ENCODE measurements at regions not wholly inside any gene's neighbourhood (a gene's known extent, or its start where the extent isn't known, plus 50 kb on each side); places are given as distances from the start of the nearest gene placed in this dataset.

DNA sequence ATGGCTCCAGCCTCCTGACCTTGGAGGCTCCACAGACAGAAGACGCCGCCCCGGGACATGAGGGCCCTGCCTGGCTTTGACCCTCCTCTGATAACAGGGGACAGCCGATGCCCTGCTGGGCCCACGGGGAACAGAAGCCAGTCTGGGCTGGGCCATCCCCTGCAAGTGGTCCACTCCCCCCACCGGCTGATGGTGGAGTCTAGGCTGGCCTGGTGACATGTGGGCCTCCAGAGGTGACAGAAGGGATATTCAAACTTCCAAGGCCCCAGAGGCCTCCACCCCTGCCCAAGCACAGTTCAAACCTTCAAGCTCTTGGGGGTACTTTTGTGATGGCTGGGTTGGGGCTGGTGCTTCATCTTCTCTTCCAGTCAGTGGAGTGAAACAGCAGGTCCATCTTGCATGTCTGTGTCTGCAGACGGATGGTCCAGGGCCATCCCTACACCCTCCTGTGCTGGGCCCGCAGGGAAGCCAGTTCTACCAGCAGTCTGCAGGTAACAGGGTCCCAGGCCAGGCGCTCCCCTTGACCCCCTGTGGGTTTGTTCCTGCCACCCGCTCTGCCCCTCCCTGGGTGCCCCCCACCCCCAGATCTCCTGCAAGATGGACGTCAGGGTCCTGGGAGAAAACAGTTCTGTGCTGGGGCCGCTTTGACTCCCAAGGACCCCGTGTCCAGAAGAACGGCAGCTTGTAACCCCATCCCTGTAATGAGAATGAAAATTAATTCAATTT lies 929.9 kb downstream of the BRD1 start:
- Histone ChIP-seq H3K4me1 (no peaks in the 10 kb centered on the region), H3K36me3 (replicated peaks) (no peaks in the 10 kb centered on the region), H3K9me3 (no peaks in the 10 kb centered on the region), H3K4me3 (no peak overlapping the region), H3K27me3 (ENCODE audit: low read depth) (no peaks in the 10 kb centered on the region)
- DNase-seq (ENCODE audit: low spot score in 2 of 2) = no peak
- in situ Hi-C loops (cut with MboI; ENCODE audit: low sequenced_read_pairs) = no loop called here

DNA sequence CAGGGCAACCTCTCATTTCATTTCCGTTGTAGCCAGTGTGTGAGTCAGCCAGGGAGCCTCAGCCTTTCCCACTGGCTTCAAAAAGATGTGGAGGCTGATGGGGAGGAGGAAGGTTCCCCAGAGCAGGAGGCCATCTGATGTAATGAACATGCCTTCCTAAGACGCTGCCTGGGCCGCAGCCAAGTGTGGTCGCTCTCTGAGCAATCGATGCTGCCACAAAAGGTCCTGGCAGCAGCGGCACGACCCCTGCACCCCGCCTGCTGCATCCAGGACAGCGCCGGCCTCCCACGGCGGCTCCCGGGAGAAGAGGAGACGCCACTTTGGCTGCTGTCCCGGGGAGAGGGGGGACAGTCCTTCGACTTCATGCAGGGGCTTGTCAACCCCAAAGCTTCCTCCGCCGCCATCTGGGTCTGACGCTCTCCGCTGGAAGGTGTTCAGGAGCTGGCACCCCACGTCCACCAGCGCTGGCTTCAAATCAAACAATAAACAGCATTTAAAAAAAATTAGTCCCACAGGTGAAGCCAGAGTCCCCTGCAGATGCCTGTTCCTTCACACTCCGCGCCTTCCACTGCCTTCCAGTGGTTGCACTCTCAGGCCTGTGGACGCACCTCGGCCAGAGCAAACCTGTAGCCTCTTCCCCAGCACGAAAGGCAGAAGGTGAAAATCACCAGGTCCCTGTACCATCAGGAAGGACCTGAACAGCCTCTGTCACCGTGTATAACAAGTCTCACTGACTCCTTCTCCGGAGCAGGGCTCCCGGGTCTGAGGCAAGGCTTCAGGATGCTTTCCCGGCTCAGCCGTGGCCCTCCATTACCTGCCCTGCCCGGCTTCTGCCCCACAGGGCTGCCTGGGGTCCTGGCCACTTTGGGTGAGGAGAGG lies 930.7 kb downstream of the BRD1 start:
- Histone ChIP-seq H3K27me3 (ENCODE audit: low read depth) (no peaks in the 10 kb centered on the region), H3K4me1 (no peaks in the 10 kb centered on the region), H3K9me3 (no peaks in the 10 kb centered on the region), H3K36me3 (replicated peaks) (no peaks in the 10 kb centered on the region), H3K4me3 (no peak overlapping the region)
- in situ Hi-C loops (cut with MboI; ENCODE audit: low sequenced_read_pairs) = no loop called here
- DNase-seq (ENCODE audit: low spot score in 2 of 2) = no peak

DNA sequence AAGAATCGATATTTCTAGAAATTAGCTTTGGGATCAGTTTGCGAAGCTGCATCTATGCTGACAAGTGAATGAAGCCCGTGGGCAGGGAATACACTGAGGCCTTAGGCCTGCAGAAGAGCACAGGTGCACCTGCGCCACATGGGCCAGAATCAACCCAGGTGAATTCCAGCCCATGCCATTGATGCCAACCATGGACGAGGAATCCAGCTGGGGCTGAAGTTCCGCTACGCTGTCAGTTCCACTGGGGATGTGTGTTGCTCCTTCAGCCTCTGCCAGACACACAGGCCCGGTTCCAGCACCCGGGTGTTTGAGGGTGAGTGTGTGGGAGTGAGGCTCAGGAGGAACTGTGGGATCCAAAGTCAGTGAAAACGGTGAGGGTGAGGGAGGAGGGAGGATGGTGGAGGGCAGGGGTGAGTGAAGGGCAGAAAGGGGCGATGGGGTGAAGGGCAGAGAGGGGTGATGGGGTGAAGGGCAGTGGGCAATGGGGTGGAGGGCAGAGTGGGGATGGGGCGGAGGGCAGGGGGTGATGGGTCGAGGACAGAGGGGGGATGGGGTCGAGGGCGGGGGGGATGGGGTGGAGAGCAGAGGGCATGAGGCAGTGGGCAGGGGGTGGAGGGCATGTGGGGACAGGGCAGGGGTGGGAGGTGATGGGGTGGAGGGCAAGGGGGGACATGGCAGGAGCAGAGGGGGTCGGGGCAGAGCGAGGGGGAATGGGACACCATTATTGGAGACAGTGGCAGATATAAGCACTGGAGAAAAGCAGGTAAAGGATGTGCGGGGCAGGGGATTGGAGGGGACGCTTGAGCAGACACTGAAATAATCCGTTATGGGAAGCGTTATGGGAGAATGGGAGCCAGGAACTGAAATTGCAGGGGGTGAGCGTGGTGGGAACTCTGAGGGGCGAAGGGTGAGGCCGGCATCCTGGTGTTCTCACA lies 931.6 kb downstream of the BRD1 start:
- no peaks in the 10 kb centered on the region for H3K36me3 ChIP-seq (replicated peaks)
- H3K27me3 ChIP-seq (ENCODE audit: low read depth) = no peaks in the 10 kb centered on the region
- H3K9me3 ChIP-seq = no peaks in the 10 kb centered on the region
- in situ Hi-C loops (cut with MboI; ENCODE audit: low sequenced_read_pairs) = no loop called here
- no peak for DNase-seq (ENCODE audit: low spot score in 2 of 2)
- no peak overlapping the region for H3K4me3 ChIP-seq
- H3K4me1 ChIP-seq = no peaks in the 10 kb centered on the region

DNA sequence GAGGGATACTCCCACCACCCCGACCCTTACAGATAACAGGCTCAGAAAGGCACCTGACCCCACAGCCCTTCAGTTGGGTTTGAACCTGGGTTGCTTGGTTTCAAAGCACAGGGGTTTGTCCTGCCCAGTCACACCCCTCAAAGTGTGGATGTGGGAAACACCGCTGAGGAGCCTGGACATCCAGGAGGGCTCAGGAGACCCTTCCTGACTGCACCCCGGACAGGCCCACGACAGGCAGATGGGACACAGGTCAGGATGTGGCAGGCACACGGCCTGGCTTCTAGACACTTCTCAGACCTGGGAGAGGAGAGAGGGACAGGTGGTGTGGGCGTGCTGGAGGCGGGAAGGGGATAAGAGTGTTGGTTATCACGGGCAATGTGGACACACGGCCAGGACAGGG lies 932.3 kb downstream of the BRD1 start:
- in situ Hi-C loops (cut with MboI; ENCODE audit: low sequenced_read_pairs) = no loop called here
- Histone ChIP-seq H3K4me3 (no peak overlapping the region), H3K36me3 (replicated peaks) (no peaks in the 10 kb centered on the region), H3K27me3 (ENCODE audit: low read depth) (no peaks in the 10 kb centered on the region), H3K4me1 (no peaks in the 10 kb centered on the region), H3K9me3 (no peaks in the 10 kb centered on the region)
- DNase-seq (ENCODE audit: low spot score in 2 of 2) = no peak

DNA sequence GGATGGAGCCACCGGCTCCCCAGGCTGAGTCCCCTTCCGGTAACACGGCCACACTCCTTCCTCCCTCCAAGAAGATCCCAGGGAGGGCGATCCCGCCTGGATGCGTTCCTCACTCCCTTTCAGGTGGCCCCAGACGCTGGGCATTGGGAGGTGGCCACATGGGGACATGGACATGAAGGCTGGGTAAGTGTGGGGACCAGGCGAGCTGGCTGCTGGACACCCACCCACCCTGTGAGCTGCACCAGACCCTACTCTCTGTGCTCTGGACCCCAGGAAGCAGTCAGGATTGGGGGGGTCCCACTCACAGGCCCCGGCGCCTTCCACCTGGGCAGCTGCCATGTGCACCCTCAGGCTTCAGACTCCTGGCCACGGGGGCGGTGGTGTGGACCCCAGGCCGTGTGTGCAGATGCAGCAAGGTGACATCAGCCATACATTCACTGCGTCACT lies 932.8 kb downstream of the BRD1 start:
- Histone ChIP-seq H3K36me3 (replicated peaks) (no peaks in the 10 kb centered on the region), H3K9me3 (no peaks in the 10 kb centered on the region), H3K4me3 (no peak overlapping the region), H3K4me1 (no peaks in the 10 kb centered on the region), H3K27me3 (ENCODE audit: low read depth) (no peaks in the 10 kb centered on the region)
- no peak for DNase-seq (ENCODE audit: low spot score in 2 of 2)
- in situ Hi-C loops (cut with MboI; ENCODE audit: low sequenced_read_pairs) = no loop called here

DNA sequence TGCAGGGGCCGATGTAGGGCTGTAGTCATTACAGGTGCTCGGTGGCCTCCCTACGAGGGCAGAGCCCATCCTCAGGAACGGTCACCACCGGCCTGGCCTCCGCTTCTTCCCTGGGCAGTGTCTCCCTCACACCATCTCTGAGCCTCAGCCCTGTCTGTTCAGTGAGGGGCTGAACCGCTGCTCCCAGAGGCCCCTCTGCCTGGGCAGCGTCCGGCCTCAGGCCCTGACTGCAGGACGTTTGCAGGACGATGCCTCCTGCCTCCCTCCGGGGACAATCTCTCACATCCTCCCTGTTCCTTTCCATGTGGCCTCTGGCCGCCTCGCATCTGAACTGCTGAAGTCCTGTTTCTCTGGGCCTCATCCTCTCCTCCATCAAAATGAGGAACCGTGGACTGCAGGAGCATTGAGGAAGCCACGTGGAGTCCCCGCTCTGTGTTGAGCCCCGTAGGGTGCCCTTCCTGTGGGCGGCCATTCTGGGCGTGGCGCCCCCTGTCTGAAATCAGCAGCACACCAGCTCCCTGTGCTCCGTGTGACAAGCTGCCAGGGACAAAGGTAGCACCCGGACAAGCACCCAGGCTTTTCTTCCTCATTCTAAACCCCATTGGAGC lies 933.5 kb downstream of the BRD1 start:
- in situ Hi-C loops (cut with MboI; ENCODE audit: low sequenced_read_pairs) = no loop called here
- DNase-seq (ENCODE audit: low spot score in 2 of 2) = no peak
- no peaks in the 10 kb centered on the region for H3K27me3 ChIP-seq (ENCODE audit: low read depth)
- no peaks in the 10 kb centered on the region for H3K36me3 ChIP-seq (replicated peaks)
- H3K4me1 ChIP-seq = no peaks in the 10 kb centered on the region
- H3K9me3 ChIP-seq = no peaks in the 10 kb centered on the region
- H3K4me3 ChIP-seq = no peak overlapping the region

DNA sequence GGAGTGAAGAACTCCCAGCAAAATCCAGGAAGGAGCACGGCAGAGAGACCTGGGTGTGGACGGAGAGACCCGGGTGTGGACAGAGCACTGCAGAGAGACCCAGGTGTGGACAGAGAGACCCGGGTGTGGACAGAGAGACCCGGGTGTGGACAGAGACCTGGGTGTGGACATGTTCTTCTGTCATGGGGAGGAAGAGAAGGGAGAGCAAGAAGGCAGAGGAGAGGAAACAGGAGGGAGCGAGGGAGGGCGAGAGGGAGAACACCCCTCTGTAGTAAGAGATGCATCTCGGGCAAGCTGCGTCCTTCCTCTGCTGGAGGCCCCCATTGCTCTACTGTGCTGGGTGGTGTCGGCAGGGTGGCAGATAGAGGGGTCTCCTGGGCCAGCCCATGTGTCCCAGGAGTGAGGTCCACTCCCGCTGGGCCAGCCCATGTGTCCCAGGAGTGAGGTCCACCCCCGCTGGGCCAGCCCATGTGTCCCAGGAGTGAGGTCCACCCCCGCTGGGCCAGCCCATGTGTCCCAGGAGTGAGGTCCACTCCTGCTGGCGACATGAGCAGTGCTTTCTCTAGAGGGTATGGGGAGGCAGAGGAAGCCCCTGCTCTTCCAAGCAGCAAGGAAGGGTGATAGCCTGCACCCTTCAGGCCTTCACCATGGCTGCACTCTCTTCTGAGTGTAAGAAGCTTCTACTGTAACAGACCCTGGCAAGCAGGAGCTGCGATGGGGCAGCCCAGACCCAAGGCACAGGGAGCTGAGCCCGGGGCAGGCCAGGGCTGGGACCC lies 934.2 kb downstream of the BRD1 start:
- Histone ChIP-seq H3K9me3 (no peaks in the 10 kb centered on the region), H3K36me3 (replicated peaks) (no peaks in the 10 kb centered on the region), H3K27me3 (ENCODE audit: low read depth) (no peaks in the 10 kb centered on the region), H3K4me1 (no peaks in the 10 kb centered on the region), H3K4me3 (no peak overlapping the region)
- DNase-seq (ENCODE audit: low spot score in 2 of 2) = no peak
- in situ Hi-C loops (cut with MboI; ENCODE audit: low sequenced_read_pairs) = no loop called here

DNA sequence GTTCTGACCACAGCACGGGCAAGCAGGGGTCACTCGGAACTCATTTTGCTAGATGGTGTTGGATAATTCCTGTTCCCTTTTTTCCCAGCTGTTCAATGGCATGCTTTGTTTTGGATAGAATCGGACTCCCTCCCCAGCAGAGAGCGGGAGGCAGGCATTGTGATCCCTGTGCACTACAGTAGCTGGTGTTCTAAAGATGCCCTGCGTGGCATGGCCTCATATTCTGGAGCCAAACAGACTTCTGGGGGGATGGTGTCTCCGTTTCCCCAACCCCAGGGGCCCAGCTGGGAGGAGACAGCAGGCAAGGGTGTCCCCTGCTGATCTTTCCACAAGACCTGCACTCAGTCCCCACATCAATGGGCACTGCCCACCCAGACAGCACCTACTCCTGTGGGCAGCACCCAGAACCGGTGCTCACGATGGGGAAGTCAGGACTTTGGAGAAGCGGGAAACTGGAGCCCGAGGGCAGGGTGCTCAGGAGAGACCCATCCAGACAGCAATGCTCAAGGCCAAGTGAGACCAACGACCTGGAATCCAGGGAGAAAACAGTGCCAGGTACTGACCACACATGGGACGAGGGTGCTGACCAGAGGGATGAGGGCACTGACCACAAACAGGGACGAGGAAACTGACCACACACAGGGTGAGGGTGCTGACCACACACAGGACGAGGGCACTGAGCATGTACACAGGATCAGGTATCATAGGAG lies 934.9 kb downstream of the BRD1 start:
- Histone ChIP-seq H3K9me3 (no peaks in the 10 kb centered on the region), H3K36me3 (replicated peaks) (no peaks in the 10 kb centered on the region), H3K27me3 (ENCODE audit: low read depth) (no peaks in the 10 kb centered on the region), H3K4me3 (no peak overlapping the region), H3K4me1 (no peaks in the 10 kb centered on the region)
- no peak for DNase-seq (ENCODE audit: low spot score in 2 of 2)
- in situ Hi-C loops (cut with MboI; ENCODE audit: low sequenced_read_pairs) = no loop called here

DNA sequence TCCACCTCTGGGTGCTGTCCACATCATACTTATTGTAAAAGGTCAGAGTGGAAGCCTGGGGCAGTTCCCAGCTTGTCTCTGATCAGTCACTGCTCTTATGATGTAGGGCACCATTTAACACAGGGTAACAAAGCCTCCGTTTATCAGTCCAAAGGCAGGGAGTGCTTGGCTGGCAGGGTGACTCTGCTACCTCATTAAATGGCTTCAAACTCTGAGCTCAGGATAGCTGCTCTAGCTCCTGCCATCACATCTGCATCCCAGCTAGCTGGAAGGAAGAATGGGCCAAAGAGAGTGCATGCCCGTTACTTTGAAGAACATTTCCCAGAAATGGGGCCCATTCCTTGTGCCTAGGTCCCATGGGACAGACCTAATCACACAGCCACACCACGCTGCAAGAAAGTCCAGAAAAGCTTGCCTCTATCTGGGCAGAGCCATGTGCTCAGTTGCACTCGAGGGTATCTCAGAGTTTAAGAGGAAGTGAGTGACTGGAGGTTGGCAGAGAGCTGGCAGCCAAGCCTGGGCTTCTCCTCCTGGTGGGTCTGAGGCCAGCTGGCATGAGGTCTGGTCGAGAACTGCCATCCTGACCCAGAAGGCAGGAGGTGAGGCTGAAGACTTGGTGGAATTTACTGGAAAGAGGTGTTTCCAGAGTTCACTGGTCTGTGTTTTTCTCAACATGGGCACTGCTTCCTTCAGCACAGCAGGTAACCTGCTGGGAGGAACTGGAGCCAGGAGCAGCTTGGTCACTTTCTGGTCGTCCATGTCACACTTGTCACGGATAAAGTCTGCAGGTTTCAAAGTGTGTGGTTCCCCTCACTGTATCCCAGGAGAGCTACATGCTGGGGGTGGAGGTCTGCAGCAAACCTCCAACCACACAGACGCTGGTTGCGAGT lies 935.7 kb downstream of the BRD1 start:
- DNase-seq (ENCODE audit: low spot score in 2 of 2) = no peak
- no peaks in the 10 kb centered on the region for H3K27me3 ChIP-seq (ENCODE audit: low read depth)
- no peak overlapping the region for H3K4me3 ChIP-seq
- no peaks in the 10 kb centered on the region for H3K4me1 ChIP-seq
- in situ Hi-C loops (cut with MboI; ENCODE audit: low sequenced_read_pairs) = no loop called here
- H3K36me3 ChIP-seq (replicated peaks) = no peaks in the 10 kb centered on the region
- H3K9me3 ChIP-seq = no peaks in the 10 kb centered on the region

DNA sequence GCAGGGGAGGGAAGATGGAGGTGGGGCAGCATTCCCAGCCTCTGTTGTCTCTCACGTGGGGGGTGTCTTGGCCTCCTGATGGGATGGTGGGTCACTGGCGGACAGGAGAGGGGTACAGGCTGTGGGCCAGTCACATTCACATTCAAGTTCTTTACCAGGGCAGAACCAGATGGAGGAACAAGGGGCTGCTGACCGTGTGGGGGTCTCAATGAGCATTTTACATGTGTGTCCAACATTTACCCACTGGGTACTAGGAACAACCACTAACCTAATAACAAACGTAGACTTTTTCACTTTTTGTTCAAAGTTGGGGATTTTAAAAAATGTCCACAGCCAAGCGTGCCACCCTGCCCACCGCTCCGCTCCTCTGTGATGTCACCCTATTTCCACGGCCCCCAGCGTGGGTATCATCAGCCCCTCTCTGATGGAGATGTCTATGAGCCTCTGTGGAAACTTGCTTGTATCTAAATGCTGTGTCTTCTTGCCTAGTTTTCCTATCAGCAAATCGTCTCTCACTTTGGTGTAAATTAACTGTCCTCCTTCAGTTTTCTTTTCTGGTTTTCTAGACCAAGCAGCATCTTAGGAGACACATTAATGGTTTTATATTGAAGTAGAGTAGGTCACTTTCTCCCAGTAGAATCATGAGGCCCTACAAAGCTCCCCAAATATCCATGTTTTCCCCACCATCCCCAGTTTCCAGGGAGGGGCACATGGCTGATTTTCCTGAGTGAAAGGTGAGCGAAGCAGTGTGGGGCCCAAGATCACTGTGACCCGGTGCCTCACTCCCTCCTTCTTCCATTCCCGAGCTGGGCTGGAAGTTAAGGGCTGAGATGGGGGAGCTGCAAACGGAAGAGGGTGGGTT lies 936.7 kb downstream of the BRD1 start:
- H3K4me1 ChIP-seq = no peaks in the 10 kb centered on the region
- no peak overlapping the region for H3K4me3 ChIP-seq
- no peaks in the 10 kb centered on the region for H3K27me3 ChIP-seq (ENCODE audit: low read depth)
- in situ Hi-C loops (cut with MboI; ENCODE audit: low sequenced_read_pairs) = no loop called here
- H3K36me3 ChIP-seq (replicated peaks) = no peaks in the 10 kb centered on the region
- DNase-seq (ENCODE audit: low spot score in 2 of 2) = no peak
- no peaks in the 10 kb centered on the region for H3K9me3 ChIP-seq
